K562 (cell line): ENCODE measurements at regions not wholly inside any gene's neighbourhood (a gene's known extent, or its start where the extent isn't known, plus 50 kb on each side); places are given as distances from the start of the nearest gene placed in this dataset.

Experiments
- ATAC-seq: fragments of 200-7000 bp; cut with Tn5 transposase; 3 replicates; pipeline ENCODE4 v1.9.1; 2020; ENCODE audit warnings: moderate library complexity
- BruUV-seq: library from RNA; stranded (reverse); fragments of 400-500 nt; replicated peaks from 2 replicates; lab custom pipeline; 2021; lab: Mats Ljungman, UMichigan
- CTCF ChIA-PET: fragments of 300-600 bp; formaldehyde crosslinking; extraction: SDS; loops from one replicate; lab custom pipeline; 2021; ENCODE audit warnings: low intra/inter-chr PET ratio; lab: Yijun Ruan, JAX
- POLR2A ChIA-PET: fragments of 300-600, 350-650 bp; sonication (Branson Sonifier 250); formaldehyde crosslinking; extraction: SDS; loops from one replicate; lab custom pipeline; 2021; ENCODE audit warnings: antibody characterized with exemption, inconsistent platforms; lab: Yijun Ruan, JAX
- DNase-seq, 4 experiments: peaks; one replicate each; pipeline versions ENCODE4 v3.0.0 to v3.0.0-alpha.2; 2011 to 2018; ENCODE audit warnings: low spot score in 3 of 4, mixed read lengths in 3 of 4; ENCODE audit errors: extremely low read depth in 1 of 4
- FAIRE-seq: peaks from 2 replicates; lab custom pipeline; 2011; peaks lifted over from hg19 to GRCh38; lab: Jason Lieb, UNC
- H2AFZ ChIP-seq: 2 replicates; pipeline ENCODE4 v1.6.0; 2011; ENCODE audit warnings: low read depth, low read length, control low read depth, inconsistent platforms
- H3K27ac ChIP-seq: fragments of 200-600 bp; 3 replicates; pipeline ENCODE4 v1.8.0; 2011; ENCODE audit warnings: low read depth, mild to moderate bottlenecking, control low read depth, inconsistent platforms, low read length, moderate library complexity, mixed read lengths; ENCODE audit errors: extremely low read depth
- H3K27me3 ChIP-seq, 2 experiments: fragments of 300-600 bp in 1 of 2; 2 replicates in 1 of 2; 3 replicates in 1 of 2; pipeline versions ENCODE4 v1.6.0 to v1.8.0; 2011; ENCODE audit warnings: inconsistent platforms in 2 of 2, low read length in 2 of 2, mild to moderate bottlenecking in 1 of 2, mixed read lengths in 1 of 2, moderate library complexity in 1 of 2; ENCODE audit not compliant: control insufficient read depth in 2 of 2, insufficient read depth in 2 of 2
- H3K36me3 ChIP-seq: fragments of 300-600 bp; 3 replicates; pipeline ENCODE4 v1.8.0; 2011; ENCODE audit warnings: mild to moderate bottlenecking, low read length, inconsistent platforms; ENCODE audit not compliant: control insufficient read depth, insufficient read depth
- H3K4me1 ChIP-seq, 2 experiments: fragments of 200-600 bp in 1 of 2; replicated peaks in 1 of 2; 2 replicates in 1 of 2; 3 replicates in 1 of 2; pipeline versions ENCODE4 v1.5.1 to v1.8.0; 2011; ENCODE audit warnings: inconsistent platforms in 2 of 2, low read length in 2 of 2, mild to moderate bottlenecking in 1 of 2, mixed read lengths in 1 of 2, moderate library complexity in 1 of 2; ENCODE audit not compliant: control insufficient read depth in 2 of 2, insufficient read depth in 2 of 2
- H3K4me2 ChIP-seq: 2 replicates; pipeline ENCODE4 v1.6.1; 2011; ENCODE audit warnings: low read length, control low read depth, inconsistent platforms, mixed read lengths; ENCODE audit not compliant: insufficient read depth
- H3K4me3 ChIP-seq: fragments of 200-600 bp; sonication (generic), shearing (Covaris generic); 2 replicates; pipeline ENCODE4 v1.5.1; 2016; ENCODE audit warnings: control low read depth, inconsistent platforms
- H3K79me2 ChIP-seq: fragments of 200-600 bp; 3 replicates; pipeline ENCODE4 v1.8.0; 2011; ENCODE audit warnings: low read length, inconsistent platforms; ENCODE audit not compliant: control insufficient read depth, insufficient read depth
- H3K9ac ChIP-seq, 2 experiments: 2 replicates each; pipeline versions ENCODE4 v1.6.0 to v1.6.1; 2011; ENCODE audit warnings: low read depth in 2 of 2, low read length in 2 of 2, control low read depth in 1 of 2, inconsistent platforms in 1 of 2, mild to moderate bottlenecking in 1 of 2, mixed read lengths in 1 of 2; ENCODE audit not compliant: insufficient read depth in 1 of 2
- H3K9me1 ChIP-seq: one replicate; pipeline ENCODE4 v1.6.0; 2011; ENCODE audit warnings: inconsistent platforms, mild to moderate bottlenecking, low read length, moderate library complexity; ENCODE audit not compliant: control insufficient read depth, insufficient read depth
- H3K9me3 ChIP-seq: replicated peaks from 2 replicates; pipeline ENCODE4 v1.5.1; 2011; ENCODE audit warnings: low read depth, low read length, inconsistent platforms; ENCODE audit not compliant: control insufficient read depth, insufficient read depth
- H4K20me1 ChIP-seq: replicated peaks from 2 replicates; pipeline ENCODE4 v1.6.1; 2011; ENCODE audit warnings: low read length, inconsistent platforms, mixed read lengths; ENCODE audit not compliant: control insufficient read depth, insufficient read depth
- BRD4 ChIP-seq: fragments of 200-600 bp; sonication (generic); IDR thresholded peaks from 2 replicates; pipeline ENCODE4 v1.6.1; 2017; ENCODE audit warnings: inconsistent platforms
- CBX8 ChIP-seq: fragments of 200-600 bp; sonication (generic); IDR thresholded peaks from 2 replicates; pipeline ENCODE4 v1.6.1; 2012; ENCODE audit warnings: borderline replicate concordance, mixed run types, low read depth, mild to moderate bottlenecking, moderate library complexity, mixed read lengths, low read length, control low read depth, inconsistent platforms; ENCODE audit not compliant: poor library complexity, severe bottlenecking; ENCODE audit errors: extremely low read depth
- GABPA ChIP-seq: fragments of 200-800 bp; sonication (Bioruptor generic); conservative IDR thresholded peaks from 2 replicates; pipeline ENCODE4 v1.6.1; 2016; ENCODE audit warnings: low read depth, missing genetic modification characterization, missing compliant biosample characterization
- HDAC3 ChIP-seq: fragments of 450-650 bp; IDR thresholded peaks from 2 replicates; pipeline ENCODE4 v1.6.1; 2018; ENCODE audit warnings: borderline replicate concordance, mild to moderate bottlenecking, moderate library complexity; ENCODE audit not compliant: partially characterized antibody
- KDM5B ChIP-seq: fragments of 200-600 bp; sonication (generic); IDR thresholded peaks from 2 replicates; pipeline ENCODE4 v1.6.1; 2012; ENCODE audit warnings: low read depth, mild to moderate bottlenecking, moderate library complexity, low read length, control low read depth, inconsistent platforms; ENCODE audit not compliant: insufficient replicate concordance
- KHSRP ChIP-seq: fragments of 450-650 bp; IDR thresholded peaks from 2 replicates; pipeline ENCODE4 v1.6.1; 2017
- MTA1 ChIP-seq: fragments of 450-650 bp; IDR thresholded peaks from 2 replicates; pipeline ENCODE4 v1.6.1; 2017; ENCODE audit warnings: borderline replicate concordance
- MXI1 ChIP-seq: IDR thresholded peaks from 2 replicates; pipeline ENCODE4 v1.6.1; 2011; ENCODE audit warnings: low read depth, mild to moderate bottlenecking, improper control_type of control experiment, low read length
- MYNN ChIP-seq, 2 experiments: sonication (generic); formaldehyde crosslinking in 1 of 2; IDR thresholded peaks; 2 replicates each; pipeline versions ENCODE4 v1.5.0 to v1.6.1; 2016 to 2020; ENCODE audit warnings: antibody characterized with exemption in 1 of 2, missing genetic modification reagents in 1 of 2
- POLR2B ChIP-seq: fragments of 450-650 bp; IDR thresholded peaks from 2 replicates; pipeline ENCODE4 v1.6.1; 2018; ENCODE audit warnings: low read depth; ENCODE audit not compliant: partially characterized antibody
- PPARD ChIP-seq: fragments of 250-450 bp; sonication (Bioruptor Pico); IDR thresholded peaks from 2 replicates; pipeline ENCODE4 v1.8.0; 2022; ENCODE audit warnings: inconsistent platforms, mild to moderate bottlenecking, moderate library complexity
- PRPF4 ChIP-seq: fragments of 200-400 bp; formaldehyde crosslinking; IDR thresholded peaks from one replicate; pipeline ENCODE4 v1.6.1; 2017; ENCODE audit warnings: low read length, low read depth, mild to moderate bottlenecking; ENCODE audit not compliant: insufficient read depth, poor library complexity, severe bottlenecking
- PYGO2 ChIP-seq: fragments of 450-650 bp; IDR thresholded peaks from 2 replicates; pipeline ENCODE4 v1.6.1; 2016; ENCODE audit warnings: mild to moderate bottlenecking, missing genetic modification characterization, moderate library complexity, missing compliant biosample characterization
- SMC3 ChIP-seq: conservative IDR thresholded peaks from 2 replicates; pipeline ENCODE4 v1.6.1; 2011; ENCODE audit warnings: low read depth, low read length, improper control_type of control experiment; ENCODE audit not compliant: insufficient read depth
- ZBED1 ChIP-seq: IDR thresholded peaks from 2 replicates; pipeline ENCODE4 v1.6.1; 2014
- ZNF76 ChIP-seq: fragments of 250-450 bp; sonication (Bioruptor Pico); IDR thresholded peaks from 2 replicates; pipeline ENCODE4 v1.4.0; 2020; ENCODE audit warnings: mild to moderate bottlenecking, moderate library complexity, borderline replicate concordance
- WGBS: fragments of 100-300 bp; shearing (Covaris generic); methylation state at CpG from one replicate; pipeline ENCODE4 v1.1.6; 2016; ENCODE audit warnings: low coverage, mixed read lengths; ENCODE audit not compliant: insufficient coverage; ENCODE audit errors: missing lambda C conversion rate; 5-methylcytosine and 5-hydroxymethylcytosine counted together
- in situ Hi-C: fragments of 300-500 bp; cut with MboI; formaldehyde crosslinking; loops from 4 replicates; pipeline ENCODE4 v1.15.0; 2018; ENCODE audit warnings: inconsistent platforms, mixed read lengths
- intact Hi-C: fragments of 100-400 bp; cut with micrococcal nuclease; formaldehyde crosslinking; loops from 2 replicates; pipeline ENCODE4 v1.14.2; 2022
- TF ChIP-seq, protein P1 (sequence below): fragments of 250-450 bp; sonication (Bioruptor Pico); IDR thresholded peaks from 2 replicates; pipeline ENCODE4 v1.5.0; 2022; ENCODE audit warnings: mild to moderate bottlenecking

DNA sequence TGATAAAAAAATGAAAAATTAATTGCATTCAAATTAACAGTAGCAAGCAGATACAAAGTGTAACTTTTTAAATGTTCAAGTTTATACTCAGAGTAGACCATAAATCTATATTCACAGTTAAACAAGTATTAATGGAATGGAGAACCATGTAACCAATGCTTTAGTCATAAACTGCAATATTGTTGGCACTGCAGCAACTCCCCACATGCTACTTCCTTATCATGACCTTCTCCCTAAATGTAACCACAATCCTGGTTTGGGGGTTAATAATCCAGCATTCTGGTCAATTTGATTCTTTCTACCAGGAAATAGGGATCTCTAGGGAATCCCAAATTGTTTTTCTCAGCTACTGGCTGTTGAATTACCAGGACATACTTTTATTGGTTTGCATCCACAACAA lies 223.9 kb upstream of the DCAF8L1 start (continued):
- TF ChIP-seq, protein P1, sequence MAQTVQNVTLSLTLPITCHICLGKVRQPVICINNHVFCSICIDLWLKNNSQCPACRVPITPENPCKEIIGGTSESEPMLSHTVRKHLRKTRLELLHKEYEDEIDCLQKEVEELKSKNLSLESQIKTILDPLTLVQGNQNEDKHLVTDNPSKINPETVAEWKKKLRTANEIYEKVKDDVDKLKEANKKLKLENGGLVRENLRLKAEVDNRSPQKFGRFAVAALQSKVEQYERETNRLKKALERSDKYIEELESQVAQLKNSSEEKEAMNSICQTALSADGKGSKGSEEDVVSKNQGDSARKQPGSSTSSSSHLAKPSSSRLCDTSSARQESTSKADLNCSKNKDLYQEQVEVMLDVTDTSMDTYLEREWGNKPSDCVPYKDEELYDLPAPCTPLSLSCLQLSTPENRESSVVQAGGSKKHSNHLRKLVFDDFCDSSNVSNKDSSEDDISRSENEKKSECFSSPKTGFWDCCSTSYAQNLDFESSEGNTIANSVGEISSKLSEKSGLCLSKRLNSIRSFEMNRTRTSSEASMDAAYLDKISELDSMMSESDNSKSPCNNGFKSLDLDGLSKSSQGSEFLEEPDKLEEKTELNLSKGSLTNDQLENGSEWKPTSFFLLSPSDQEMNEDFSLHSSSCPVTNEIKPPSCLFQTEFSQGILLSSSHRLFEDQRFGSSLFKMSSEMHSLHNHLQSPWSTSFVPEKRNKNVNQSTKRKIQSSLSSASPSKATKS (CRISPR knock-in tag): no peak
- no peak for TF ChIP-seq MXI1
- no peak for TF ChIP-seq GABPA (tag)
- no peak for TF ChIP-seq MTA1
- no peak for TF ChIP-seq SMC3
- no peak for TF ChIP-seq BRD4
- no peak for TF ChIP-seq ZBED1

DNA sequence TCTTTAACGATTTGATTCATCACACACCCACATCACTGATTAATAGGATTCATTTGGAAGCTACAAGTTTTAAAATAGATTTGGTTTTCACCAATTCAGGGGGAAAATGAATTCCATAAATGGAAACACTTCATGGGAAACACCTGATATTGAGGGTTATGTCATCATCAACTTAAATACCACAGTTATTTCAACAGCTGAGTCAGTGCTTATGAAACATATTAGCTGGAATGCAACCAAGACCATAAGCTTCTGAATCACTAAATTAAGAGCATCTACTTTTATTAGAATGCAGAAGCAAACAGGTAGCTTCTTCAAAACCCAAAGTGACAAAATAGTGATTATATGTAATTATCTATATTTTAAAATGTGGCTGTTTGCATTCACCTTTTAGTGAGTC lies 207.8 kb upstream of the DCAF8L1 start:
- Histone ChIP-seq H3K36me3 (no peaks in the 10 kb centered on the region), H3K9me3 (no peaks in the 10 kb centered on the region), H3K9me1 (no peaks in the 10 kb centered on the region), H3K27me3 (no peaks in the 10 kb centered on the region), H3K4me3 (no peak overlapping the region), H3K4me1 (no peaks in the 10 kb centered on the region), H3K79me2 (no peaks in the 10 kb centered on the region), H2AFZ (no peak overlapping the region), H3K4me2 (no peak overlapping the region), H4K20me1 (no peaks in the 10 kb centered on the region), H3K9ac (no peak overlapping the region), H3K27ac (no peak overlapping the region)
- no peak for ATAC-seq
- in situ Hi-C loops (no loop called here), intact Hi-C loops (no loop called here)
- CTCF ChIA-PET: no interaction called here
- WGBS: 0% methylated on average over 1 of the region's 1 CpG
- FAIRE-seq: no peak
- TF ChIP-seq PYGO2 (tag) (no peak), KHSRP (no peak), PRPF4 (no peak), PPARD (no peak), MYNN (IDR thresholded peaks at IDR 0.05) (no peak), MYNN (CRISPR knock-in tag; IDR thresholded peaks at IDR 0.05) (no peak), CBX8 (no peak), KDM5B (no peak), HDAC3 (no peak), POLR2B (no peak), ZNF76 (CRISPR knock-in tag) (no peak)
- no TSS peak for BruUV-seq
- DNase-seq: no peak
- POLR2A ChIA-PET: no interaction called here
